HG03457 (cell line): ENCODE measurements at regions not wholly inside any gene's neighbourhood (a gene's known extent, or its start where the extent isn't known, plus 50 kb on each side); places are given as distances from the start of the nearest gene placed in this dataset.
"Not testable (repeated sequence)": the region's sequence is repeated elsewhere in the genome, so short reads cannot be mapped to it uniquely, and the experiment has no call there.

Experiments used
- ATAC-seq: cut with Tn5 transposase; IDR thresholded peaks from one replicate; pipeline ENCODE4 v1.9.1; 2021; ENCODE audit warnings: moderate number of reproducible peaks; ENCODE audit not compliant: unreplicated experiment

DNA sequence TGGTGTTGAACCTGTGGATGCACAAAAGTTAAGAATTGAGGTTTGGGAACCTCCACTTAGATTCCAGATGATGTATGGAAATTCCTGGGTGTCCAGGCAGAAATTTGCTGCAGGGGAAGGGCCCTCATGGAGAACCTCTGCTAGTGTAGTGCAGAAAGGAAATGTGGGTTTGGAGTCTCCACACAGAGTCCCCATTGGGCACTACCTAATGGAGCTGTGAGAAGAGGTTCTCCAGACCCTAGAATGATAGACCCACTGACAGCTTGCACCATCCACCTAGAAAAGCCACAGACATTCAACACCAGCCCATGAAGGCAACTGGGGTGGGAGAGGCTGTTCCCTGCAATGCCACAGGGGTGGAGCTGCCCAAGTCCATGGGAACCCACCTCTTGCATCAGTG is 1032.8 kb upstream of the EPHA6 start:
- ATAC-seq: no peak

DNA sequence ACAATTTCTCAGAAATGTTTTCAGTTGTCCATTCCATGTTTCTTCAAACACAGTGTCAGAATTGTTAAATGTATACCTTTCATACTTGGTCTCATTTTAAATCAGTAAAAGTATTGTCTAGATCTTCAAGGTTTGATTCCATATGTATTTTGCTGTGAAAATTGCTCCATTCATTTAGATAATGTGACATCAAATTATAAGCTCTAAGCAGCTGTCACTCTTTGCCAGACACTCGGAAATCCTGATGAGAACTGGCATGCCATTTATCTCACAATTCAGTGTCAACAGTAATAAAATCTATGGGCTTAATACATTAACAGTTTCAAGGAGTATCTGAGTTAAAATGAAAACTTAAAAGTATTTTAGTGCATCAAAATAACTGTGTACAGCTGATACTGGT is 1025.3 kb upstream of the EPHA6 start:
- no peak for ATAC-seq

DNA sequence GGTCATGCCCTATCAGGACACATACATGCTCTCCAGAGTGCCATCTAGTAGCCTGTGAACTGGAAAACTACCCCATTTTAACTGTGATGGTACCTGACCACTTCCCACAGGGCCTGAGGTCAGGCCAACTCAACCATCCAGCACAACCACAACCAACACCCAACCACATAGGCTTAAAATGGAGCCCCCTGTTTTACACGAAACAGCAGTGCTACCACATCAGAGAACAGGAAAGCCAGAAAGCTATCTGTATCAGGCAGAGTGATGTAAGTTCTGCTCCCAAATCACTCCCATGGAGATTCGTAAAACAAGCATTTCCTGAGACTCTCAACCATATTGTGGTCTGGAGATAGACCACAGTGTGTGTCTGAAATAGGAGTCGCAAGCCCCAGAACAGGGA is 1017.3 kb upstream of the EPHA6 start:
- no peak for ATAC-seq

DNA sequence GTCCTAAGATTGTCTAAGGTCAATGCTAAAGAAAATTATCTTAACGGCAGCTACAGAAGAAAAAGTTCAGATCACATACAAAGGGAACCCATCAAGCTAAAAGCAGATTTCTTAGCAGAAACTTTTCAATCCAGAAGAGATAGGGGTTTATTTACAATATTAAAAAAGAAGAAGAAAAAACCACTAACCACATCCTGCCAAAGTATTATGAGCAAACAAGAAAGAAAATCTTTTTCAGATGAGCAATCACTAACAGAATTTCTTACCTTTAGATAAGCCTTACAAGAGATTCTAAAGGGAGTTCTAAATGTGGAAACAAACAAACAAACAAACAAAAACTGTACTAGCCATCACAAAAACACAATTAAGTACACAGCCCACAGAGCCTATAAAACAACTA is 1015.8 kb upstream of the EPHA6 start:
- ATAC-seq: no peak

DNA sequence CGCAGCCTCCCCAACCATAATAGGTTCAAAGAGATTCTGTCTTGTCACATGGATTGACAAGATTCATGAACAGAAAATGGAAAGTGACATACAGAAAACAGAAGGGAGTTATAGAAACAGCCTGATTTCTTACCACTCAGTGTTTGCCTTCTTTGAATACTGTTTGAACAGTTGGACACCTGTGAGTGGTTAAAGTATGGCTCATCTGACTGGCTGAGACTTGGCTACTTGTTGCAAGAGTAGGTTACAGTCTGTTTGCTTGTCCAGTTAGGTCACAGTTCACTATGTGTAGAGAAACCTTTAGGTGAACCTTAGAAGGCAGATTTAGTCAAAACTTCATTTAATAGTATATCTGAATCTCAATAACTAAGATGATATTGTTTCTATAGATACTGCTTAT is 1003.9 kb upstream of the EPHA6 start:
- no peak for ATAC-seq

DNA sequence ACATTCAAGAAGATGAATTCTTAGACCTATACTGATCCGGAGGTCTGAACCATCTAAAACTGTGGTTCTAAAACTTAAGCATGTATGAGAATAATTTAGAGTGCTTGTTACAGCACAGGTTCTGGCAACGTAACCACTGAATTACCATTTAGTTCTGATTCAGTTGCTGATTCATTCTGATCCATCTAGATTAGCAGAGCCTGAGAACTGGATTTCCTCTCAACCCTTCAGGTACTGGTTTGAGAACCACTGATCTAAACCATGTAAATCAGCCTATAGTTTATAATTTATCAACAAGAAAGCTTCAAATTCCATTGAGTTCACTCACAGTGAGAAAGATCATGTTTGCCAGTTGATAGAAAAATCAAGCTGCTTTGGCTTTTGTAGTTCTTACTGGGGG is 1001.1 kb upstream of the EPHA6 start:
- ATAC-seq: no peak

DNA sequence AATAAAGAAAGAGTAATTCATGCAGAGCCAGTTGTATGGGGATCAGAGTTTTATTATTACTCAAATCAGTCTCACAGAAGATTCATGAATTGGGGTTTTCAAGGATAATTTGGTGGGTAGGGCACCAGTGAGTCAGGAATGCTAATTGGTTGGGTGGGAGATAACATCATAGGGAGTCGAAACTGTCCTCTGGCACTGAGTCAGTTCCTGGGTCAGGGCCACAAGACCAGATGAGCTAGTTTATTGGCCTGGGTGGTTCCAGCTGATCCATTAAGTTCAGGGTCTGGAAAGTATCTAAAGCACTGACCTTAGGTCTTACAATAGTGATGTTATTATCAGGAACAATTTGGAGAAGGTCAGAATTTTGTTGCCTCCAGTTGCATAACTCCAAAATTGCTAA is 998.6 kb upstream of the EPHA6 start:
- ATAC-seq: no peak

DNA sequence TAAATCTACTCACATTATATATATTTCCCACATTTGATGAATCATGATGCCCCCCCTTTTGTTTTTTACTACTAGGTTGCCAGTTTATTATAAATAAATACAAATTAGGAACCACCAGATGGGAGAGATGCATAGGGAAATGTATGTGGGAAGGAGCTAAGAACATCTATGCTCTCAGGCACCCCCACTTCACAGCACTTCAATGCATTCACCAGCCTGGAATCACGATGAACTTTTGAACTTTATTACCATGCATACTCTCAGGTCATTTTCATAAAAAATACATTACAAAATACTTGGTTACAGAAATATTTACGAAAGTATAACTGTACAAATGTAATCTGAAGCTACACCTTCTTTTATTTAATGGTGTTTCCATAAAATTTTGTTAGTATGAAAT is 988.0 kb upstream of the EPHA6 start:
- no peak for ATAC-seq

DNA sequence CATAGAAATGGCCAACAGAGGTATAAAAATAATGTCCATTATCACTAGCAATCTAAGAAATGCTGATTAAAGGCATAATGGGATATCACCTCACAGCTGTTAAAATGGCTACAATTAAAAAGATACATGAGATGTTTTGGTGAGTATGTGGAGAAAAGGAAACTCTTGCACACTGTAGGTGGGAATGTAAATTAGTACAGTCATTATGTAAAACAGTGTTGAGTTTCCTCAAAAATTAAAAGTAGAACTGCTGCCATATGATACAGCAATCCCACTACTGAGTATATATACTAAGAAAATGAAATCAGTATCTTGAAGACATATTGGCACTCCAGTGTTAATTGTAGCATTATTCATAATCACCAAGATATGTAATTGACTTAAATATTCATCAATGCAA is 982.2 kb upstream of the EPHA6 start:
- no peak for ATAC-seq

DNA sequence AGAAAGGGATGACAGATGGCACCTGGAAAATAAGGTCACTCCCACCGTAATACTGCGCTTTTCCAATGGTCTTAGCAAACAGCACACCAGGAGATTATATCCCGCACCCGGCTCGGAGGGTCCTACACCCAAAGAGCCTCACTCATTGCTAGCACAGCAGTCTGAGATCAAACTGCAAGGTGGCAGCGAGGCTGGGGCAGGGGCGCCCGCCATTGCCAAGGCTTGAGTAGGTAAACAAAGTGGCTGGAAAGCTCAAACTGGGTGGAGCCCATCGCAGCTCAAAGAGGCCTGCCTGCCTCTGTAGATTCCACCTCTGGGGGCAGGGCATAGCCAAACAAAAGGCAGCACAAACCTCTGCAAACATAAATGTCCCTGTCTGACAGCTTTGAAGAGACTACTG is 953.8 kb upstream of the EPHA6 start:
- not testable (repeated sequence) for ATAC-seq

DNA sequence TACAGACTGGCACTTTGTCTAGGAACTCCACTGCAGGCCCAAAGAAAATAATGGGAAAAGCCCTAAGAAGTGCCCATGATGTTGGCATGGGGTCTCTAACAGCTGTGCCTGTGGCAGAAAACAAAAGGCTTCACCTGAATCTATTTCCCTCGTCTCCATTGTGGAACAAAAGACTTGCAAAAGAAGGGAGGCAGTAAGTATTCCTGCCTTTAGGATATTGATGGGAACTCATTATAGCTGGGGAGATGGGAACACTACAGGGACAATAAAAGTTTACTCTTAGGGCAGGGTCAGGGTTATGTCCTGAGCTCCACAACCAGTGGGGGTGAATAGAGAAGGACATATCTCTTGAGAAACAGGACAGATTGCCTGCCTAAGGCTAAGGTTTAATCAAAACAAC is 930.6 kb upstream of the EPHA6 start:
- ATAC-seq: no peak

DNA sequence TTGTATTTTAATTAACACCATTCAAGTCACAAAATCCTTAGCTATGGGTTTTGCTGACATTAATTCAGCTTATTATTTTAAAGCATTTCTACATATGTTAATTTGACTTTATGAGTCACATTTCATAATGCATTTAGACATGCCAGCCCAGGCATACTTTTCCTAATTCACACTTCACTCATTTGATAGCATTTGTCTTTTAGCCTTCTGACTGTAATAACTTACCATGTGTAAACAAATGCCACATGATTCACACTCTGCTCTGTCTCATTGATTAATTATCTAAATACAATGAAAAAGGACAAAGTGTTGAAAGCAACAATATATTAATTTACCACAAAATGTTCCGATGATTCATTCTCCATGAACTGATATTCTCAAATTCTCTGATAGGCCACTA is 927.8 kb upstream of the EPHA6 start:
- no peak for ATAC-seq

DNA sequence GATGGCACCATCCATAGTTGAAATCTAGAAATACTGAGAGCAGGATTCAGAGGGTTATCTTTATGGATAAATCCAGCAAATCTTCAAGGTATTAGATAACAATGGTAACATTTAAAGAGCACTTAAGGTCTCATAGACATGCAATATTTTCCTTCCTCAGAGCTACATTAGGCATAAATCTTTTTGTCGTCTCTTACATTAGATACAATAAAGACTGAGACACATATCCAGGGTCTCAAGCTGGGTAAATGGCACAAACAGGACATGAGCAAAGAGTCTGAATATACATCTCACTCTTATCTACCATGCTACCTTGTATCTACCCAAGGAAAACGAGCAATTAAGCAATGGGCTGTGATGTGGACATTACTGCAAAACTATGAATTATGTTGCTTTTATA is 927.3 kb upstream of the EPHA6 start:
- no peak for ATAC-seq

DNA sequence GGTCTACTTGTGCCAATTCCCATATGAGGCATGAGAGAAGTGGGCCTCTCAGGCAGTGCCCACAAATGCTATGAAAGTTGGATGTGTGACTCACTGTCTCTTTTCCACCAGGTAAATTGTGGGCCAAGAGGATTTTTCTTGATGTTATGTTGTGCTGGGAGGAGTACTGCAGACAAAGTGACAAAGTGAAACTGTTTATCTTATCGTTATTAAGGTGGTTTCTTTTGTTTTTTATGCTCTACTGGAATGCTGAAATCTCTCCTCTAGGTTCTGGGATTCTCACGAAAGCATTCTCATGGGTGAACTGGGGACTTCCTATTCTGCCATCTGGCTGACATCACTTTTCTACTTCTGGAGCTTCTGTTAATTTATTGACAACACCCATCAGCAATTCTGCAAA is 919.6 kb upstream of the EPHA6 start:
- no peak for ATAC-seq

DNA sequence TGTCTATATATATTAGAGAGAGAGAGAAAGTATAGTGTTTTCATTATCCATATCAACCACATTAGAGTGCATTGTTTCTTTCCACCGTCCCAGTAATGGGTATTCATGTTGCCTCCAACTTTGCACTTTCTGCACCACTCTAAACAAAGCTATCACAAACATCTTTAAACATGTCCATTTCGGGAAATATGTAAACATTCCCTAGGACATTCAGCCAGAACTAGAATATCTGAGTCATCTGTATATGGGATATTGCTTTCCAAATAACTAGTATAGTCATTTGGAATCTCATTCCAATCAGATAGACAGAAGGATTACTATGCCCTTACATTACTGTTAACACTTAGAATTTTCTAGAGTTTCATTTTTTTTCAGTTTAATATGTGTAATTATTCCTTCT is 914.9 kb upstream of the EPHA6 start:
- ATAC-seq: no peak

DNA sequence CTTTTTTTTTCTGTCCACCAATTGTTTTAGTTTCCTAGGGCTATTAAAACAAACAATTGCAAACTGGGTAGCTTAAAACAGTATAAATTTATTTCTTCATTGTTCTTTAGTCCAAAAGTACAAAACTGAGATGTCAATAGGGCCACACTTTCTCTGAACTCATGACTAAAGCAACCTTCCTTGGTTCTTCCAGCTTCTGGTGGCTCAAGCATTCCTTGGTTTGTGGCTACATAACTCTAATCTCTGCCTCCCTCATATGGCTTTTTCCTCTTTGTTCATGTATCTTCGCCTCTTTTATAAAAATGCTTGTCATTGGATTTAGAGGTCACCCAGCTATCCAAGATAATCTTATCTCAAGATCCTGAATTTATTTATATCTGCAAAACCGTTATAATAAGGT is 914.5 kb upstream of the EPHA6 start:
- ATAC-seq: no peak

DNA sequence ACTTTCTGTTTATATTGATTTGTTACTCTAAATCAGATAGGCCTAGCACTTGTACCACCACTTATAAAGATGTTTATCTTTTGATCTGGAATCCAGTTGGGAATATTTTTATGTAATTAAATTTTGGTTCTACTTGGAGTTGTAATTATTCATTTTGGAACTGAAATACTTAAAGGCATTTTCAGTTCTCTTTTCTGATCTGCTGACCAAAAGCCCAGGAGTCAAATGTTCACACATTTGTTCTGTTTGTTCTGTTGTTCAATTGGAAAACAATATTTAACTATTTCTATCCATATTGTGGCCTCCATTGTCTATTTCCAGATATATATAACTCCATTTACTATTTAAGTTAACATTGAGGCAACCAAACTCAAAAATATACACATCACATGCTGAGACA is 912.4 kb upstream of the EPHA6 start:
- ATAC-seq: no peak

DNA sequence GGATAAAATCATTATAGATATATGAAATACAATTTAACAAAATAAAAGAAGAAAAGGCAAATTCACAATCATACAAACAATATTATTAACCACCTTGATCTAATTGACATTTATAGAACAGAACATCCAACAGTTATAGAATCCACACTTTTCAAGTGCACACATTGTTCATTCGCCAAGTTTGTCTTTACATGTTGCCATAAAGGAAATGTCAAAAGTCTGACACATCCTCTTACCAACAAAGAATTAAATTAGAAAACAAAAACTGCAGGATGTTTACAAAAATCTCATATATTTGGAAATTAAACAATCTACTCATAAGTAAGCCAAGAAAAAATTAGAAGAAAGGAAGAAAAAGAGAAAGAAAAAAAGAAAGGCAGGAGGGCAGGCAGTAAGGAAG is 909.2 kb upstream of the EPHA6 start:
- ATAC-seq: no peak

DNA sequence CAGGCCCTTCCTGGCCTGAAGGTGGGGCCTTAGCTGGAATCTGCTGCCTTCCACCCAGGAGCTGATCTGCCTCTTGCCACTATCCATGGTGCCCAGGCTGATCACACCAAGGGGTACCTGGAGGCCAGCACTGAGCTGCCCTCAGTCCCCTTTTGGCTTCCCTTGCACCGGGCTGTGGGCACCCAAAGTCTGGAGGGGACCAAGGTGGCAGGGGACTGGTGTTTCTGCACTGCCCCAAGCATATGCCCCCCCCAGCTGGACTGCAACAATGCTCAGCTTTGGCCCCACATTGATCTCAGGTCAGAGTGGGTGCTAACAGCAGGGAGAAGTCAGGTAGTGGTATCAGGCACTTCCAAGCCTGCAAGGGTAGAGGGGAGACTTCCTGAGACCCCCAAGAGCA is 902.6 kb upstream of the EPHA6 start:
- no peak for ATAC-seq

DNA sequence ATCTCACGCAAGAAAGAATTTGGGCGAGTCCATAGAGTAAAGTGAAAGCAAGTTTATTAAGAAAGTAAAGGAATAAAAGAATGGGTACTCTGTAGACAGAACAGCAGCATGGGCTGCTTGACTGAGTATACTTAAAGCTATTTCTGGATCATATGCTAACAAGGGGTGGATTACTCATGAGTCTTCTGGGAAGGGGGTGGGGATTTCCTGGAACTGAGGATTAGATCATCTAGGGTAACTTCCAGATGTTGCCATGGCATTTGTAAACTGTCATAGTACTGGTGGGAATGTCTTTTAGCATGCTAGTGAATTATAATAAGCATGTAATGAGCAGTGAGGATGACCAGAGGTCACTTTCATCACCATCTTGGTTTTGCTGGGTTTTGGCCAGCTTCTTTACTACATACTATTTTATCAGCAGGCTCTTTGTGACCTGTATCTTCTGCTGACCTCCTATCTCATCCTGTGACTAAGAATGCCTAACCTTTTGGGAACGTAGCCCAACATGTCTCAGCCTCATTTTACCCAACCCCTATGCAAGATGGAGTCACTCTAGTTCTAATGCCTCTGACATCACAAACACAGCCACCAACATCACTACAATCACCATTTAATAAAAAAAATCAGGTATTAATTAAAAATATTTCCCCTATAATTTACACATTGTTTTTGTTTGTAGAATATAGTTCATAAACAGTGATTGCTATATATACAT is 890.7 kb upstream of the EPHA6 start:
- no peak for ATAC-seq

DNA sequence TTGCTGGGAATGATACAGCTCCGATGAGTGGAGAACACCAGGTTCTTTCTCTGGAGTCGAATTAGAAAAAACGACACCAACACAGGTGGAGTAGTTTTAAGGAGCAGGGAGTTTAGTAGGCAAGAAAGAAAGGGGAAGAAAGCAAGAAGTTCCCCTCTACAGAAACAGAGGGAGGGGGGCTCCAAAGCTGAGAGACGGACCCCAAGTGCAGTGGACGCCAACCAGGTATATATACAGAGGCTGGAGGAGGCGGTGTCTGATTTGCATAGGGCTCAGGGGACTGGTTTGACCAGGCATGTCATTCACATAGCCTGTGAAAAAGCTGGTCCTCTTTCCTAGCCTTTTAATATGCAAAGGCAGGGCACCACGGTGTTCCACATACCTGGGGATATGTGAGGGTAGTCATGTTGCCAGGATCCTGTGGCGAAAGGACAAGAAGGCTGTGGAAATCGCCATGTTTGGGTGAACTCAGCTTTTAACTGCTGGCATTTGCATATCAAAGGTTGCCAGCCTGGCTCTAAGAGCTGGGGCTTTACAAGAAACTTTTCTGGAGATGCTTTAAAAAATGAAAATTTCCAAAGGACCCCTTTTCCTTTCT is 887.4 kb upstream of the EPHA6 start:
- no peak for ATAC-seq

DNA sequence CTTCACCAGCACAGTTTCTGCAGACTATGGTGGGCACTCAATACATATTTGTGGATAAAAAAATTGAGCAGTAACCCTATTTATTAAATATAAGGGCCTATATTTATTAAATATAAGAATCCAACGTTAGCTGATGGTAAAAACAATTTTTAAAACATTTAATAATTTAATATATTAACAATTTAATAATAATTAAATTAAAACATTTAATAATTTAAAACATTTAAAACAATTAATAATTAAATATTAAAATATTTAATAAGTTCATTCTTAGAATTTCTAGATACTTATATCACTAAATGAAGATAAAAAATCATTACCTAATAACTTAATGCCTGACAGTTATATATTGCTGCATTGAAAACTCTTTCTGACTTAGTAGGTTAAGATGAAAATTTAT is 880.2 kb upstream of the EPHA6 start:
- no peak for ATAC-seq

DNA sequence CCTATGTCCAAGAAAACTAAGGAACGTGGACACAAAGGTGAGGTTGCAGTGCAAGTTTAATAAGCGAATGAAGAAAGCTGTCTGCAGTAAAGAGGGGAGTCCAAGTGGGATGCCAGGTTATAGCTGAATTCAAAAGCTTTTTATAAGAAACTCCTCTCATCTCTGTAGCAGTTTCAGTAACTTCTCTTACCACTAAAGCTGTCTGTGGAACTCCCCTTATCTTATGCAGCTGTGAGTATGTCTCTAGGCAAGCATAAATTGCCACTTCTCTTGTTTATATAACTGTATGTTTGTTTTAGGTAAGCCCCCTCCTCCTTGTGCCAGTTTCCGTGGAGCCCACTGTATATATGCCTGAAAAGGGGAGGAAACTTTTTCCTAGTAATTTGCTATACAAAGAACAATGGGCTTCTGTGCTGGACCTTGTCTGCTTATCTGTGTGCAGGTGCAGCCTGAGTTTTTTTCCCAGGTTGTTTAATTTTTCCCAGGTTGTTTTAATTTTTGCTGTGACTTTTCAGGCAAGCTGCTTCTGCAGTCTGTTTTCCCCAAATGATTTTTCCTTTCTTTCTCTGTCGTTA is 875.1 kb upstream of the EPHA6 start:
- ATAC-seq: no peak
